ENCODE measurements at regions not wholly inside any gene's neighbourhood (a gene's known extent, or its start where the extent isn't known, plus 50 kb on each side); places are given as distances from the start of the nearest gene placed in this dataset.

GRCh38 chr3:34890247-34890646, 749.1 kb upstream of the ARPP21 start:
- H2AFZ ChIP-seq (ENCODE audit: low read depth, low read length): no peak overlapping the region
- H3K4me3 ChIP-seq (replicated peaks in 1 of 3; ENCODE audit: insufficient read depth in 1 of 3, low read depth in 1 of 3, low read length in 3 of 3): no peak overlapping the region
- H3K27ac ChIP-seq (ENCODE audit: insufficient read depth, low read depth, low read length): no peak overlapping the region
- no peaks in the 10 kb centered on the region for H3K9me3 ChIP-seq (replicated peaks; ENCODE audit: control insufficient read depth, insufficient read depth, low read length)
- POLR2A ChIA-PET: no interaction called here
- FAIRE-seq (no peak), DNase-seq (ENCODE audit: low read depth, low spot score) (no peak)
- no peak for TF ChIP-seq MAX (IDR thresholded peaks at IDR 0.05; ENCODE audit: insufficient read depth, insufficient read length)
- no peak for TF ChIP-seq EZH2 (IDR thresholded peaks at IDR 0.05; ENCODE audit: borderline replicate concordance, low read depth, low read length, severe bottlenecking)
- TF ChIP-seq POLR2A (IDR thresholded peaks at IDR 0.05; ENCODE audit: low read depth, low read length): no peak
- no peak for TF ChIP-seq POLR2AphosphoS5 (IDR thresholded peaks at IDR 0.05; ENCODE audit: insufficient read depth, low read depth, low read length)
- TF ChIP-seq CTCF (IDR thresholded peaks at IDR 0.05; ENCODE audit: extremely low read depth in 1 of 2, insufficient read depth in 1 of 2, low read depth in 1 of 2, low read length in 2 of 2): no peak
- TF ChIP-seq FOS (IDR thresholded peaks at IDR 0.05; ENCODE audit: borderline replicate concordance, insufficient read depth, low read length): no peak
- TF ChIP-seq MYC (IDR thresholded peaks at IDR 0.05; ENCODE audit: low read depth, low read length): no peak
- TF ChIP-seq GATA2 (IDR thresholded peaks at IDR 0.05; ENCODE audit: insufficient read depth, insufficient read length, low read depth, low read length): no peak
- TF ChIP-seq JUN (IDR thresholded peaks at IDR 0.05; ENCODE audit: borderline replicate concordance, insufficient read depth, insufficient read length, low read depth): no peak
- H3K36me3 ChIP-seq (ENCODE audit: control insufficient read depth in 2 of 2, extremely low read depth in 1 of 2, insufficient read depth in 2 of 2, low read length in 2 of 2): no peaks in the 10 kb centered on the region
- no peaks in the 10 kb centered on the region for H3K27me3 ChIP-seq (ENCODE audit: control insufficient read depth in 2 of 2, insufficient read depth in 2 of 2, low read length in 2 of 2)
- dilution Hi-C loops (cut with MboI; ENCODE audit: extremely low pct_ligation_motif_present, low sequenced_read_pairs): no loop called here
- no peaks in the 10 kb centered on the region for H3K4me1 ChIP-seq (ENCODE audit: control insufficient read depth, extremely low read depth, insufficient read depth, low read length)
- H3K79me2 ChIP-seq (ENCODE audit: control insufficient read depth, insufficient read depth, low read length): no peaks in the 10 kb centered on the region
- no peaks in the 10 kb centered on the region for H3K9me1 ChIP-seq (replicated peaks; ENCODE audit: control insufficient read depth, extremely low read depth, insufficient read depth, low read length)
- CTCF ChIA-PET: no interaction called here
- H4K20me1 ChIP-seq (replicated peaks; ENCODE audit: control insufficient read depth, extremely low read depth, insufficient read depth, low read length): no peaks in the 10 kb centered on the region
- intact Hi-C loops (cut with micrococcal nuclease): no loop called here
- H3K9ac ChIP-seq (replicated peaks; ENCODE audit: extremely low read depth, insufficient read depth, low read length): no peak overlapping the region
- H3K4me2 ChIP-seq (ENCODE audit: insufficient read depth, low read length): no peak overlapping the region
- BruUV-seq (replicated peaks): no TSS peak

Data from endothelial cell of umbilical vein (primary cell).